MG63 (cell line): ENCODE measurements at regions not wholly inside any gene's neighbourhood (a gene's known extent, or its start where the extent isn't known, plus 50 kb on each side); places are given as distances from the start of the nearest gene placed in this dataset.

ENCODE experiments used
- DNase-seq: peaks from one replicate; pipeline ENCODE4 v3.0.0-alpha.2; 2020
- H3K27me3 ChIP-seq: fragments of 250-450 bp; sonication (Bioruptor Pico); 2 replicates; pipeline ENCODE4 v1.5.1; 2020; ENCODE audit warnings: mild to moderate bottlenecking, moderate library complexity
- H3K36me3 ChIP-seq: fragments of 250-450 bp; sonication (Bioruptor Pico); 2 replicates; pipeline ENCODE4 v1.5.1; 2020; ENCODE audit warnings: mild to moderate bottlenecking, moderate library complexity
- H3K4me3 ChIP-seq: fragments of 250-450 bp; sonication (Bioruptor Pico); 2 replicates; pipeline ENCODE4 v1.5.1; 2020; ENCODE audit warnings: mild to moderate bottlenecking, moderate library complexity
- H3K9me3 ChIP-seq: fragments of 250-450 bp; sonication (Bioruptor Pico); 2 replicates; pipeline ENCODE4 v1.5.1; 2020; ENCODE audit warnings: mild to moderate bottlenecking, moderate library complexity

DNA sequence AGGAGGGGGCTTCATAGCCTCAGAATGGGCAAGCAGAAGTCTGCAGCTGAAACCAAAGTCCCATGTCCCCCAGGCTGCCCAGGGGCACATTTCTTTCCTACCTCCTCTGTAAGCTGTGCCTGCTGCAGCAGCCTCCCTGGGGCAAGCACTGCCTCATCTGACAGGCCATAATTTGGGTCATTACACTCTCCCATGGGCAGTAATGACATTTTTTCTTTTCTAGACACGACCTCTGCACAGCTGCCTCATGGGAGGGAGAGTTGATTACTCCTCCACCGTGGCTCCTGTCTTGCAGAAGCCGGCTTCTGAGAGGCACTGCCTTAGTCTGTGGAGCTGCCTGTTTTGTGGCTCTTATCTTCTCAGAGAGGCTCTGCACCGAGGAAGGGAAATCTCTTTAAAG lies 268.9 kb downstream of the TDRD15 start:
- no peak for DNase-seq

GRCh38 chr2:21393173-21393572 lies 269.4 kb downstream of the TDRD15 start:
- Histone ChIP-seq H3K9me3 (no peaks in the 10 kb centered on the region), H3K27me3 (no peaks in the 10 kb centered on the region), H3K36me3 (no peaks in the 10 kb centered on the region), H3K4me3 (no peak overlapping the region)
- no peak for DNase-seq

More for the DNA sequence above, 268.9 kb downstream of the TDRD15 start:
- Histone ChIP-seq H3K9me3 (no peaks in the 10 kb centered on the region), H3K4me3 (no peak overlapping the region), H3K36me3 (no peaks in the 10 kb centered on the region), H3K27me3 (no peaks in the 10 kb centered on the region)

DNA sequence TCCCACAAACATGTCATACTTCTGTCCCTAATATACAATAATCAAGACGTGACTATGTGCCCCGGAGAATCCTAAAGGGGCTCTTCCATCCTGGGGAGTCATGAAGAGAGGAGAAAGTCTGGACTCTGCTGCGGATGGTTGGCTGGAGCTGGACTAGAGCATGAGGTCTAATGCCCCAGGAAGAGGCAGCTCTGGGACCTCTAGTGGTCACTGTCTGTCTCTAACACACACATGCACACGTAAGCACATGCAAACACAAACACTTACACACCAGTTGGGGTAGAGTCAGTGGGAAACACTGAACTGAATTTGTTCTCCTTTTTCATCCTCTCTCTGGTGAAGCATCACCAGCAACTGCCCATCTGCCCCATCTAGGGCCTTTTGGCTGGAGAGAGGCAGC lies 271.6 kb downstream of the TDRD15 start:
- no peak overlapping the region for H3K4me3 ChIP-seq
- no peak for DNase-seq
- H3K36me3 ChIP-seq, result no peaks in the 10 kb centered on the region
- H3K27me3 ChIP-seq, result no peaks in the 10 kb centered on the region
- H3K9me3 ChIP-seq, result no peaks in the 10 kb centered on the region

DNA sequence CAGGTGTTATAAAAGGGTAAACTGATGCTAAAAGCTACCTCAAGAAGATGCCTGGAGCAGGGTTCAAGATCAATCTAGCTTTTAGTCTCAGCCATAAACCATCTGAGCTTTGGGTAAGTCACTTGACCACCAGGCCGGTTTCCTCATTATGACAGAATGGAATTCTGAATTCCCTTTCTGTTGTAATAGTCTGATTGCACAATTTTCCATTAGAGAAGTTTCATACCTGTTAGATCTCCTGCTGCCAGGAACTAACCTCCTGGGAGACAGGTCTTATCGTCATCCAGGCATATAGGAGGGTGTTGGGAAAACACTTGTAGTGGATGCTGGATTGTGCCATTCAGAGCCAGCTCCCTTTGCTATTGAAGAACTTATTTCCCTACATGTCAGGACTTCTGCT lies 272.5 kb downstream of the TDRD15 start:
- DNase-seq, result no peak
- Histone ChIP-seq H3K36me3 (no peaks in the 10 kb centered on the region), H3K4me3 (no peak overlapping the region), H3K9me3 (no peaks in the 10 kb centered on the region), H3K27me3 (no peaks in the 10 kb centered on the region)

GRCh38 chr2:21401022-21401698 lies 277.4 kb downstream of the TDRD15 start:
- no peak for DNase-seq
- H3K4me3 ChIP-seq, result no peak overlapping the region
- no peaks in the 10 kb centered on the region for H3K36me3 ChIP-seq
- no peaks in the 10 kb centered on the region for H3K27me3 ChIP-seq
- H3K9me3 ChIP-seq, result no peaks in the 10 kb centered on the region

DNA sequence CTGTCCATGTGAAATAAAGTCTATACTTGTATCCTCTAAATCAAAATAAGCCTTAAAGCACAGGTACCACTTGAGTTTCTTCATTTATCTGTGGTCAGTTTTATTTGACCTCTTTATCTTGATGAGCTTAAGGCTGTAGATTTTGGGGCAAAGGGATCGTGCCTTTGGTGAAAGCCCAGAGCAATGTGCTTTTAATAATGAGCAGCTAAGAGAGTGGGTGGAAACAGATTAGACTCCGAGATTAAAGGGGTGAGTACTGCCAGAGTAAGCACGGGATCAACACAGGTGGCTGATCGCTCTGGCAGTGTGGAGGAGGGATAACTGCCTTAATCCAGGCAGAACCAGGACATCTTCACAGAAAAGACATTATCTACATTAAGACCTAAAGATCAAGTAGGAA lies 280.4 kb downstream of the TDRD15 start:
- no peak for DNase-seq
- no peaks in the 10 kb centered on the region for H3K27me3 ChIP-seq
- H3K9me3 ChIP-seq, result no peaks in the 10 kb centered on the region
- no peaks in the 10 kb centered on the region for H3K36me3 ChIP-seq
- H3K4me3 ChIP-seq, result no peak overlapping the region

GRCh38 chr2:21404827-21405625 lies 281.3 kb downstream of the TDRD15 start:
- no peaks in the 10 kb centered on the region for H3K36me3 ChIP-seq
- DNase-seq, result no peak
- no peaks in the 10 kb centered on the region for H3K27me3 ChIP-seq
- no peaks in the 10 kb centered on the region for H3K9me3 ChIP-seq
- no peak overlapping the region for H3K4me3 ChIP-seq

DNA sequence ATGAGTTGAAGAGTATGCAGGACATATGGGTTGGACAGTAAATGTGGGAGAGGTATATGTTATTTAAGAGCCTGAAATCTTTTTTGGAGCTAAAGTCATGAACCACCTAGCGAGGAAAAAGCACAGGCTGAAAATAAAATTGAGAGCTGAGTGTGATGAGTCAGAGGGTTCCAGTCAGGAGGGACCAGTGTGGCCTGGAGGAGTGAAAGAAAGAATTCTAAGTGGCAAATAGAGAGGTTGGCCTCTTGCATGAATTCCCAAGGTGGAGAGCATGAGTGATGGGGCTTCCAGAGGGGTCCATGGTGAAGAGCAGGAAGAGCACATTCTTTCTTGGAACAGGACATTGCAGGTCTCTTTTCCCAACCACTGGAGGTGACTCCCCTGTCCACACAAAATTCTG lies 282.6 kb downstream of the TDRD15 start:
- Histone ChIP-seq H3K36me3 (no peaks in the 10 kb centered on the region), H3K9me3 (no peaks in the 10 kb centered on the region), H3K27me3 (no peaks in the 10 kb centered on the region), H3K4me3 (no peak overlapping the region)
- no peak for DNase-seq

GRCh38 chr2:21406911-21407310 lies 283.1 kb downstream of the TDRD15 start:
- Histone ChIP-seq H3K4me3 (no peak overlapping the region), H3K27me3 (no peaks in the 10 kb centered on the region), H3K9me3 (no peaks in the 10 kb centered on the region), H3K36me3 (no peaks in the 10 kb centered on the region)
- DNase-seq, result no peak

- DNase-seq, result no peak
- no peaks in the 10 kb centered on the region for H3K36me3 ChIP-seq
- H3K27me3 ChIP-seq, result no peaks in the 10 kb centered on the region
- no peak overlapping the region for H3K4me3 ChIP-seq
- no peaks in the 10 kb centered on the region for H3K9me3 ChIP-seq
These were observed 284.1 kb downstream of the TDRD15 start for GRCh38 chr2:21407851-21408250.

GRCh38 chr2:21411741-21412140 lies 288.0 kb downstream of the TDRD15 start:
- H3K9me3 ChIP-seq, result no peaks in the 10 kb centered on the region
- DNase-seq, result no peak

GRCh38 chr2:21412944-21413443 lies 289.2 kb downstream of the TDRD15 start:
- Histone ChIP-seq H3K27me3 (no peaks in the 10 kb centered on the region), H3K9me3 (no peaks in the 10 kb centered on the region), H3K36me3 (no peaks in the 10 kb centered on the region), H3K4me3 (no peak overlapping the region)
- no peak for DNase-seq

More at GRCh38 chr2:21411741-21412140, 288.0 kb downstream of the TDRD15 start:
- Histone ChIP-seq H3K36me3 (no peaks in the 10 kb centered on the region), H3K27me3 (no peaks in the 10 kb centered on the region), H3K4me3 (no peak overlapping the region)

DNA sequence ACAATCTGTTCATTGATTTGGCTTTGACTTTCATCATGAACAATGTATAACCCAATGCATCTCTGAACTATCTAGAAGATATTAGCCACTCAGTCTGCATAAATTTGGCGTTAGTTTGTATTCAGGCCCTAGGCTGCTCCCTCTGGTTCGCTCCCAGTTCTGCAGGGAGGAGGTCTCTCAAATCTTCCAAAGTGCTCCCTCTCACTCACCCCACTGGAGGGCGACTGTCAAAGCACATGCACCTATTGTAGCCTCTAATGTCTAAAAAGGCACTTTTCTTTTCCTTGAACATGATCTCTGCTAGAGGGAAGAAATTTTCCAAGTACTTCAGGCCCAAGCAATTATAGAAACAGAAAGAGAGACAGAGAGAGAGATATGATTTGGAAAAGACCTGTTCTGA lies 291.5 kb downstream of the TDRD15 start:
- H3K4me3 ChIP-seq, result no peak overlapping the region
- H3K36me3 ChIP-seq, result no peaks in the 10 kb centered on the region
- no peak for DNase-seq
- H3K27me3 ChIP-seq, result no peaks in the 10 kb centered on the region
- H3K9me3 ChIP-seq, result no peaks in the 10 kb centered on the region

DNA sequence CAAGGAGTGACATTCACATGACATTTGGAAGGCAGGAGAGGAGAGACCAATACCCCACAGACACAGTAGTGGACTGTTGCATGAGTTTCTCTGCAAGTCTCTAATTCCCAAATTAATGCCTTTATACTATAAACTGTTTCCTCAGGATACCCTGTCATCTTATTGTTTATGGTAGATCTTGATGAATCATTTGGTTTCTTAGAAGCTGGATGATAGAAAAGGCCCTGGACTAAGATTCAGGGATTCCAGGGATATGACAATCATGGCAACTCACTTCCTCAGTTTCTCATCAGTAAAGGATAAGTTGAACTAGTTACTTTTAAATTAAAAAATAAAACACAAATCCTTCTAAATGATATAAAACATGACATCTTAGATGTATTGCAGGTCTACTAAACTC lies 292.5 kb downstream of the TDRD15 start:
- Histone ChIP-seq H3K27me3 (no peaks in the 10 kb centered on the region), H3K4me3 (no peak overlapping the region), H3K36me3 (no peaks in the 10 kb centered on the region), H3K9me3 (no peaks in the 10 kb centered on the region)
- DNase-seq, result no peak

DNA sequence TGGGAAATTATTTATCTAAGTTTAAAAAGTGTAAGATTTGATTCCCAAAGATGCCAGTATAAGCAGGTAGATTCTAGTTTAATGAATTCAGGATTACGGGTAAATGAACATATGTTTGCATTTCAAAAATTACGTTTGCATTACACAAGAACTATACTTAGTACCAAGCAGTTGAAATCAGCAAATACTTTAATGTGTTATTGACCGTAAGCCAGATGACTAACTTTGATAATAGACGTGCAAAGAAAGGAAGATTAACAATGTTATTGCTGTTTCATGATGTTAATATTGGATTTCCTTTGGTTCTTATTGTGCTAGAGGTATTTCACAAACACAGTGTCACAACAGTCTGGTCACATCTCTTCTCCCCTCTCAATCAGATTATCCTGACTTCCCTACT lies 294.7 kb downstream of the TDRD15 start:
- no peak for DNase-seq
- H3K36me3 ChIP-seq, result no peaks in the 10 kb centered on the region
- H3K27me3 ChIP-seq, result no peaks in the 10 kb centered on the region
- H3K4me3 ChIP-seq, result no peak overlapping the region
- no peaks in the 10 kb centered on the region for H3K9me3 ChIP-seq

- Histone ChIP-seq H3K36me3 (no peaks in the 10 kb centered on the region), H3K4me3 (no peak overlapping the region), H3K27me3 (no peaks in the 10 kb centered on the region), H3K9me3 (no peaks in the 10 kb centered on the region)
- no peak for DNase-seq
These were observed 297.0 kb downstream of the TDRD15 start for GRCh38 chr2:21420553-21421335.

GRCh38 chr2:21422050-21422449 lies 298.3 kb downstream of the TDRD15 start:
- Histone ChIP-seq H3K9me3 (no peaks in the 10 kb centered on the region), H3K36me3 (no peaks in the 10 kb centered on the region), H3K27me3 (no peaks in the 10 kb centered on the region), H3K4me3 (no peak overlapping the region)
- DNase-seq, result peak; percentile 41
